ENCODE measurements at regions not wholly inside any gene's neighbourhood (a gene's known extent, or its start where the extent isn't known, plus 50 kb on each side); places are given as distances from the start of the nearest gene placed in this dataset.

GRCh38 chr5:87665166-87665565 is 252.4 kb upstream of the CCNH start:
- TF ChIP-seq CTCF (conservative IDR thresholded peaks at IDR 0.05; ENCODE audit: low read depth, low read length) (no peak), EZH2 (IDR thresholded peaks at IDR 0.05; ENCODE audit: borderline replicate concordance, low read depth, low read length, poor library complexity, severe bottlenecking) (no peak)

Measured in A673 (cell line).